ENCODE measurements at regions not wholly inside any gene's neighbourhood (a gene's known extent, or its start where the extent isn't known, plus 50 kb on each side); places are given as distances from the start of the nearest gene placed in this dataset.

- TF ChIP-seq GATA3 (IDR thresholded peaks at IDR 0.05; ENCODE audit: low read depth, low read length): no peak
- no peak for TF ChIP-seq GATA2 (IDR thresholded peaks at IDR 0.05; ENCODE audit: low read depth, low read length)
Measured at GRCh38 chr2:188727846-188728245, 246.3 kb upstream of the COL3A1 start.
